OCI-LY1 (cell line): ENCODE measurements at regions not wholly inside any gene's neighbourhood (a gene's known extent, or its start where the extent isn't known, plus 50 kb on each side); places are given as distances from the start of the nearest gene placed in this dataset.

Source experiments
- H2AFZ ChIP-seq: fragments of 200-600 bp; sonication (generic), shearing (Covaris generic); 2 replicates; pipeline ENCODE4 v1.6.0; 2014; ENCODE audit warnings: antibody characterized with exemption, mild to moderate bottlenecking, low read length
- H3F3A ChIP-seq: fragments of 200-600 bp; sonication (generic), shearing (Covaris generic); 2 replicates; pipeline ENCODE4 v1.6.0; 2014; ENCODE audit warnings: mild to moderate bottlenecking, antibody characterized with exemption, low read length, moderate library complexity; ENCODE audit not compliant: insufficient read depth
- H3K27ac ChIP-seq: fragments of 200-600 bp; sonication (generic); 2 replicates; pipeline ENCODE4 v1.5.1; 2014; ENCODE audit warnings: low read length, mixed run types, mild to moderate bottlenecking, low read depth; ENCODE audit not compliant: poor library complexity, severe bottlenecking
- H3K27me3 ChIP-seq: fragments of 200-600 bp; sonication (generic); 2 replicates; pipeline ENCODE4 v1.6.0; 2014; ENCODE audit warnings: antibody characterized with exemption, mild to moderate bottlenecking, low read length, moderate library complexity; ENCODE audit not compliant: insufficient read depth
- H3K36me3 ChIP-seq: fragments of 200-600 bp; sonication (generic); 2 replicates; pipeline ENCODE4 v1.6.1; 2014; ENCODE audit warnings: mild to moderate bottlenecking, antibody characterized with exemption, low read length, moderate library complexity, mixed read lengths; ENCODE audit not compliant: insufficient read depth
- H3K4me1 ChIP-seq: fragments of 200-600 bp; sonication (generic); 2 replicates; pipeline ENCODE4 v1.5.1; 2014; ENCODE audit warnings: mild to moderate bottlenecking, low read length, moderate library complexity; ENCODE audit not compliant: insufficient read depth, severe bottlenecking
- H3K4me2 ChIP-seq: fragments of 200-600 bp; sonication (generic), shearing (Covaris generic); 2 replicates; pipeline ENCODE4 v1.6.1; 2014; ENCODE audit warnings: low read length
- H3K4me3 ChIP-seq: fragments of 200-600 bp; sonication (generic); 2 replicates; pipeline ENCODE4 v1.5.1; 2014; ENCODE audit warnings: low read length, low read depth, mild to moderate bottlenecking, mixed read lengths; ENCODE audit not compliant: poor library complexity, severe bottlenecking
- H3K79me2 ChIP-seq: fragments of 200-600 bp; shearing (Covaris generic); 2 replicates; pipeline ENCODE4 v1.6.1; 2016; ENCODE audit warnings: mixed run types, low read length, mixed read lengths; ENCODE audit not compliant: insufficient read depth
- H3K9ac ChIP-seq: fragments of 200-600 bp; sonication (generic), shearing (Covaris generic); 2 replicates; pipeline ENCODE4 v1.6.1; 2014; ENCODE audit warnings: mild to moderate bottlenecking, low read length, mixed read lengths
- H3K9me2 ChIP-seq: fragments of 200-600 bp; sonication (generic), shearing (Covaris generic); 2 replicates; pipeline ENCODE4 v1.6.1; 2014; ENCODE audit warnings: low read depth, mild to moderate bottlenecking, low read length, mixed read lengths
- H3K9me3 ChIP-seq: fragments of 200-600 bp; shearing (Covaris generic); 2 replicates; pipeline ENCODE4 v1.6.1; 2014; ENCODE audit warnings: low read length, mixed read lengths
- H4K20me1 ChIP-seq: fragments of 200-600 bp; sonication (generic), shearing (Covaris generic); 2 replicates; pipeline ENCODE4 v1.6.0; 2016; ENCODE audit warnings: mild to moderate bottlenecking, low read length; ENCODE audit not compliant: insufficient read depth
- EZH2 ChIP-seq: fragments of 200-600 bp; sonication (generic), shearing (Covaris generic); IDR thresholded peaks from 2 replicates; pipeline ENCODE4 v1.8.0; 2017; ENCODE audit warnings: borderline replicate concordance, mixed run types, mild to moderate bottlenecking, antibody characterized with exemption, low read length, moderate library complexity, mixed read lengths
- TF ChIP-seq, protein P1 (sequence below): fragments of 200-600 bp; sonication (generic), shearing (Covaris generic); IDR thresholded peaks from 2 replicates; pipeline ENCODE4 v1.5.1; 2017; ENCODE audit warnings: mild to moderate bottlenecking, antibody characterized with exemption, low read length, moderate library complexity, mixed read lengths

DNA sequence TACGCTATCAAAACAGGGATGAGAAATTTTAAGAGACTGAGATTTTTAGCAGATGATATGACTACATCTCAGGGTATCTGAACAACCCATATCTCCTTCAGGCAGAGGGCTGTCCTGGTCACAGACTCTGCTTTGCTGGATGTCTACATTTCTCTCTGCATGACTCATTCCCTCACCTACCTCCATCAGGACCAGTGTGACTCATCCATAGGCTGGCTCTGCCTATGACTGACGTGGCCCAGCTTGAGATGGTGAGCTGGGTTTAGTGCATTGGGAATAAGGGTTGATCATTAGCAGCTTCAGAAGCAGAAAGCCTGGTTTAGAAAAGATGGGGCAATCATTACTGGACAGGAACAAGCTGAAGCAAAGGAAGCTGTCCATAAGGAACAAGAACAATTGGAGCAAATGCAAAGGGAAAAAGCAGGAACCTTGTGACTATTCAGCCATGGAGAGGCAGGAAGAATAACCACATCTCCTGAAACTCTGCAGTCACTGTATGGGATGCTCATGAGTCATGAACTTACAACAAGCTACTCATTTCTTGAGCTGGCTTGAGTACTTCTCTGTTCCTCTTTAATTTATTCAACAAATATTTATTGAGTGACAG, 86.4 kb upstream of the CBLN4 start:
- no peaks in the 10 kb centered on the region for H3K36me3 ChIP-seq
- H3K9me3 ChIP-seq, result no peaks in the 10 kb centered on the region

GRCh38 chr20:56094228-56094627, 88.9 kb upstream of the CBLN4 start:
- Histone ChIP-seq H3K36me3 (no peaks in the 10 kb centered on the region), H3K9ac (no peak overlapping the region), H3K4me1 (no peaks in the 10 kb centered on the region), H3K27ac (no peak overlapping the region), H4K20me1 (no peaks in the 10 kb centered on the region), H3K9me2 (no peaks in the 10 kb centered on the region), H3K27me3 (no peaks in the 10 kb centered on the region), H3K4me2 (no peak overlapping the region), H3K9me3 (no peaks in the 10 kb centered on the region), H3K4me3 (no peak overlapping the region), H3K79me2 (no peaks in the 10 kb centered on the region), H2AFZ (no peak overlapping the region), H3F3A (no peaks in the 10 kb centered on the region)
- TF ChIP-seq EZH2, result no peak
- TF ChIP-seq, protein P1, sequence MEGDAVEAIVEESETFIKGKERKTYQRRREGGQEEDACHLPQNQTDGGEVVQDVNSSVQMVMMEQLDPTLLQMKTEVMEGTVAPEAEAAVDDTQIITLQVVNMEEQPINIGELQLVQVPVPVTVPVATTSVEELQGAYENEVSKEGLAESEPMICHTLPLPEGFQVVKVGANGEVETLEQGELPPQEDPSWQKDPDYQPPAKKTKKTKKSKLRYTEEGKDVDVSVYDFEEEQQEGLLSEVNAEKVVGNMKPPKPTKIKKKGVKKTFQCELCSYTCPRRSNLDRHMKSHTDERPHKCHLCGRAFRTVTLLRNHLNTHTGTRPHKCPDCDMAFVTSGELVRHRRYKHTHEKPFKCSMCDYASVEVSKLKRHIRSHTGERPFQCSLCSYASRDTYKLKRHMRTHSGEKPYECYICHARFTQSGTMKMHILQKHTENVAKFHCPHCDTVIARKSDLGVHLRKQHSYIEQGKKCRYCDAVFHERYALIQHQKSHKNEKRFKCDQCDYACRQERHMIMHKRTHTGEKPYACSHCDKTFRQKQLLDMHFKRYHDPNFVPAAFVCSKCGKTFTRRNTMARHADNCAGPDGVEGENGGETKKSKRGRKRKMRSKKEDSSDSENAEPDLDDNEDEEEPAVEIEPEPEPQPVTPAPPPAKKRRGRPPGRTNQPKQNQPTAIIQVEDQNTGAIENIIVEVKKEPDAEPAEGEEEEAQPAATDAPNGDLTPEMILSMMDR, result no peak

More for the DNA sequence above, 86.4 kb upstream of the CBLN4 start:
- no peak overlapping the region for H2AFZ ChIP-seq
- no peak overlapping the region for H3K4me2 ChIP-seq
- H3K9me2 ChIP-seq, result no peaks in the 10 kb centered on the region
- no peak overlapping the region for H3K27ac ChIP-seq
- no peak overlapping the region for H3K4me3 ChIP-seq
- no peak for TF ChIP-seq EZH2
- TF ChIP-seq, protein P1, result no peak
- no peaks in the 10 kb centered on the region for H3K4me1 ChIP-seq
- H3K79me2 ChIP-seq, result no peaks in the 10 kb centered on the region
- H4K20me1 ChIP-seq, result no peaks in the 10 kb centered on the region
- no peaks in the 10 kb centered on the region for H3F3A ChIP-seq
- no peak overlapping the region for H3K9ac ChIP-seq
- H3K27me3 ChIP-seq, result no peaks in the 10 kb centered on the region

GRCh38 chr20:56098981-56099500, 93.7 kb upstream of the CBLN4 start:
- Histone ChIP-seq H3K9me2 (no peaks in the 10 kb centered on the region), H3K9ac (no peak overlapping the region), H3K4me2 (no peak overlapping the region), H3K27ac (no peak overlapping the region), H4K20me1 (no peaks in the 10 kb centered on the region), H3K27me3 (no peaks in the 10 kb centered on the region), H3K9me3 (no peaks in the 10 kb centered on the region), H3K4me3 (no peak overlapping the region), H3F3A (no peaks in the 10 kb centered on the region), H3K4me1 (no peaks in the 10 kb centered on the region), H3K36me3 (no peaks in the 10 kb centered on the region), H2AFZ (no peak overlapping the region), H3K79me2 (no peaks in the 10 kb centered on the region)
- no peak for TF ChIP-seq EZH2
- TF ChIP-seq, protein P1, result no peak
